Fibroblast of mammary gland (primary cell): ENCODE measurements at regions not wholly inside any gene's neighbourhood (a gene's known extent, or its start where the extent isn't known, plus 50 kb on each side); places are given as distances from the start of the nearest gene placed in this dataset.

Experiments
- DNase-seq: peaks from one replicate; pipeline ENCODE4 v3.0.0-alpha.2; 2010; ENCODE audit warnings: low read depth
- H3K4me3 ChIP-seq: 2 replicates; pipeline ENCODE4 v1.5.1; 2011; ENCODE audit warnings: low read depth, mild to moderate bottlenecking, low read length, moderate library complexity; ENCODE audit not compliant: control insufficient read depth
- TF ChIP-seq, protein P1 (sequence below): conservative IDR thresholded peaks from 2 replicates; pipeline ENCODE4 v1.5.1; 2011; ENCODE audit warnings: low read depth, low read length, inconsistent platforms; ENCODE audit not compliant: control insufficient read depth, insufficient read depth

DNA sequence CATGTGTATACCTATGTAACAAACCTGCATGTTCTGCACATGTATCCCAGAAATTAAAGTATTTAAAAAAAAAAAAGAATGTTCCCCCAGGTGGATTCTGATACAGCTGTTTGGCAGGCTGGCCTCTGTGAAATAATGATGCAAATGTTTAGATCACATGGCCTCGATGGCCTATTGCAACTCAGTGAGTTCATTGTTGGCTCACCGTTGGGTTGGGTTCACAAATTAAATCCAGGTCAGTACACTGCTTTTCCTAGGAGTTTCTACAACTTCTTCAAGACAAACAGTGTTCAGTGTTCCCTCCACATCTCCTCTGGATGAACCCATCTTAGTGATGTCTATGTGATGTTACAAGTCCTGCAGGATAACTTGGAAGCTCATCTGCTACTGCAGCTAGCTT lies 58.3 kb upstream of the STXBP6 start:
- no peak overlapping the region for H3K4me3 ChIP-seq
- TF ChIP-seq, protein P1, sequence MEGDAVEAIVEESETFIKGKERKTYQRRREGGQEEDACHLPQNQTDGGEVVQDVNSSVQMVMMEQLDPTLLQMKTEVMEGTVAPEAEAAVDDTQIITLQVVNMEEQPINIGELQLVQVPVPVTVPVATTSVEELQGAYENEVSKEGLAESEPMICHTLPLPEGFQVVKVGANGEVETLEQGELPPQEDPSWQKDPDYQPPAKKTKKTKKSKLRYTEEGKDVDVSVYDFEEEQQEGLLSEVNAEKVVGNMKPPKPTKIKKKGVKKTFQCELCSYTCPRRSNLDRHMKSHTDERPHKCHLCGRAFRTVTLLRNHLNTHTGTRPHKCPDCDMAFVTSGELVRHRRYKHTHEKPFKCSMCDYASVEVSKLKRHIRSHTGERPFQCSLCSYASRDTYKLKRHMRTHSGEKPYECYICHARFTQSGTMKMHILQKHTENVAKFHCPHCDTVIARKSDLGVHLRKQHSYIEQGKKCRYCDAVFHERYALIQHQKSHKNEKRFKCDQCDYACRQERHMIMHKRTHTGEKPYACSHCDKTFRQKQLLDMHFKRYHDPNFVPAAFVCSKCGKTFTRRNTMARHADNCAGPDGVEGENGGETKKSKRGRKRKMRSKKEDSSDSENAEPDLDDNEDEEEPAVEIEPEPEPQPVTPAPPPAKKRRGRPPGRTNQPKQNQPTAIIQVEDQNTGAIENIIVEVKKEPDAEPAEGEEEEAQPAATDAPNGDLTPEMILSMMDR, result no peak
- no peak for DNase-seq

DNA sequence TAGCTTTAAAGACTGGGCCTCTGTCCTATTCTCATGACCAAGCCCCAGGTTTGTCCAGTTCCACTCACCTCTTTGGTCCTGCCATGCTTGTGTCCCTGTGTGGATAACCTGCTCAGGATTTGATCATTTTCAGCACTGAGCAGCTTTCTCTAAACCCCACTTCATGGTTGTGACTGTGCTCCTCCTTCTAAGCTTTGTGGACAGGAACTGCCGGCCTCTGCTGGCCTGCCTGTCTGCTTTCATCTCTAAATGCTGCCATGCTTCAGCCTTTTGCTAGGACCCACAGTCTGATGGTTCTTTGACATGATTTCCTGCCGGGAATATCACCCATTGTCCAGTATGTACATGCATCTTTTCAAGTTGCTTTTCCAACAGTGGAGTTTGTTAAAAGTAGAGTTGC lies 53.9 kb upstream of the STXBP6 start:
- TF ChIP-seq, protein P1, result no peak
- no peak overlapping the region for H3K4me3 ChIP-seq
- DNase-seq, result no peak

DNA sequence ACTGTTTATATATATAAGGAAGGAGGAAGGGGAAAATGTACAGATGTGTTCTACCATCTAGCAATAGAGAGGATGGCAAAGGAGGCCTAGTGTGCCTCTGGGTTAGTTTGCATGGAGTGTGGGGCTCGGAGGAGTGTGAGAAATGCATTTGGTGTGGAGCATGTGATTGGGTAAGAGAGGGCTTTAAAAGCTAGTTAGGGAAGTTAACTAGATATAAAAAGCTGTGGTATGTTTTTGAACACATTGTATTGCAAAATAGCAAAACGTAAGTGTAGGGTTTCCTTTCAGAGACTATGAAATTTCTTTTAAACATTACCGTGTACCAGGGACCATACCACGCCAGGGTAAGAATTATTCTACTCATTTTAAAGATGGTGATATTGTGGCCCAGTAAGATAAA lies 53.3 kb upstream of the STXBP6 start:
- TF ChIP-seq, protein P1, result no peak
- no peak overlapping the region for H3K4me3 ChIP-seq
- DNase-seq, result no peak

DNA sequence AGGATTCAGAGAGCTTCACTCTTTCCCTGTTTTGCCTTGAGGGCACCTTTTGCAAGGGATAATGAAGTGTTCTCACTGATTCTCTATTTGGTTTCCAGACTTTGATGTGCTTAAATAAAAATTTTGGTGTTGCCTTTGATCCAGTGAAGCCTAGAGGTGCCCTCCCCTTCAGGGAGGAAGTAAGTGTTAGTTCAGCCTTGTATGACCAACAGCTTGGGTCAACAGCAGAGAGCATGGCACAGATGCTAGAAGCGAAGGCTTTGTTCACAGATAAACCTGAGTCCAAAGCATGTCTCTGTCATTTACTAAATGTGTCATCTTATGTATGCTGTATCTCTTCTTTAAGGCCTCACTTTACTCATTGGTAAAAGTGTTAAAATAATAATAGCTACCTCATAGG lies 52.8 kb upstream of the STXBP6 start:
- H3K4me3 ChIP-seq, result no peak overlapping the region
- TF ChIP-seq, protein P1, result no peak

DNA sequence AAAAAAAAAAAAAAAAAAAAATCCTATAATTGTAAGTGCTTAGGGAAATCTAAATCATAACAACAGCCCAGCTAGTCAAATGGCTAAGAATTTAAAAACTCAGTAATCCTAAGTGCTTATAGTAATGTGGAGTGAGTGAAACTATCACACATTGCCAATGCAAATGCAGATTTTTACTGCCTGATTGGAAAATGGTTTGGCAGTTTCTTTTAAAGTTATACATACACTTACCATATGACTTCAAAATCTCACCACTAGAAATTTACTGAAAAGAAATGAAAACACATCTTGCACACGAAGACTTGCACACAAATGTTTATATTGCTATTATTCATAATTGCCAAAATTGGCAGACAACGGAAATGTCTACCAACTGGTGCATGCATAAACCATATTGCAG lies 51.3 kb upstream of the STXBP6 start:
- no peak for DNase-seq
- H3K4me3 ChIP-seq, result no peak overlapping the region
- TF ChIP-seq, protein P1, result no peak

More for the DNA sequence above, 52.8 kb upstream of the STXBP6 start:
- DNase-seq, result no peak
